ENCODE measurements at regions not wholly inside any gene's neighbourhood (a gene's known extent, or its start where the extent isn't known, plus 50 kb on each side); places are given as distances from the start of the nearest gene placed in this dataset.
"Not testable (repeated sequence)": the region's sequence is repeated elsewhere in the genome, so short reads cannot be mapped to it uniquely, and the experiment has no call there.

- DNase-seq (ENCODE audit: low spot score): no peak
These were observed 115.2 kb upstream of the MDFIC start for GRCh38 chr7:114806590-114807162.

GRCh38 chr7:114812570-114812969, 109.3 kb upstream of the MDFIC start:
- DNase-seq (ENCODE audit: low spot score): no peak

- DNase-seq (ENCODE audit: low spot score): no peak
These were observed 108.3 kb upstream of the MDFIC start for GRCh38 chr7:114813624-114814023.

- not testable (repeated sequence) for DNase-seq (ENCODE audit: low spot score)
These were observed 104.9 kb upstream of the MDFIC start for GRCh38 chr7:114817036-114817435.

- no peak for DNase-seq (ENCODE audit: low spot score)
These were observed 103.4 kb upstream of the MDFIC start for GRCh38 chr7:114818501-114818900.

GRCh38 chr7:114819616-114820362, 102.1 kb upstream of the MDFIC start:
- DNase-seq (ENCODE audit: low spot score): peak; percentile 94

- DNase-seq (ENCODE audit: low spot score): no peak
These were observed 100.6 kb upstream of the MDFIC start for GRCh38 chr7:114821030-114821900.

- DNase-seq (ENCODE audit: low spot score): no peak
These were observed 99.8 kb upstream of the MDFIC start for GRCh38 chr7:114822131-114822530.

GRCh38 chr7:114822844-114823243, 99.0 kb upstream of the MDFIC start:
- DNase-seq (ENCODE audit: low spot score): no peak

GRCh38 chr7:114823290-114823689, 98.6 kb upstream of the MDFIC start:
- no peak for DNase-seq (ENCODE audit: low spot score)

GRCh38 chr7:114825423-114825951, 96.4 kb upstream of the MDFIC start:
- no peak for DNase-seq (ENCODE audit: low spot score)

GRCh38 chr7:114830952-114831351, 90.9 kb upstream of the MDFIC start:
- no peak for DNase-seq (ENCODE audit: low spot score)

- no peak for DNase-seq (ENCODE audit: low spot score)
These were observed 88.8 kb upstream of the MDFIC start for GRCh38 chr7:114832906-114833595.

- DNase-seq (ENCODE audit: low spot score): no peak
These were observed 86.6 kb upstream of the MDFIC start for GRCh38 chr7:114835303-114835702.

GRCh38 chr7:114835861-114836260, 86.0 kb upstream of the MDFIC start:
- no peak for DNase-seq (ENCODE audit: low spot score)

- DNase-seq (ENCODE audit: low spot score): no peak
These were observed 79.3 kb upstream of the MDFIC start for GRCh38 chr7:114842551-114843065.

GRCh38 chr7:114843102-114843501, 78.8 kb upstream of the MDFIC start:
- no peak for DNase-seq (ENCODE audit: low spot score)

GRCh38 chr7:114851406-114852061, 70.4 kb upstream of the MDFIC start:
- DNase-seq (ENCODE audit: low spot score): no peak

GRCh38 chr7:114852293-114852692, 69.6 kb upstream of the MDFIC start:
- no peak for DNase-seq (ENCODE audit: low spot score)

GRCh38 chr7:114853189-114853588, 68.7 kb upstream of the MDFIC start:
- no peak for DNase-seq (ENCODE audit: low spot score)

GRCh38 chr7:114854369-114854768, 67.5 kb upstream of the MDFIC start:
- DNase-seq (ENCODE audit: low spot score): no peak

Measured in LoVo (cell line).